Gastrocnemius medialis (tissue), 4 donors: ENCODE measurements at regions not wholly inside any gene's neighbourhood (a gene's known extent, or its start where the extent isn't known, plus 50 kb on each side); places are given as distances from the start of the nearest gene placed in this dataset.
"Not testable (repeated sequence)": the region's sequence is repeated elsewhere in the genome, so short reads cannot be mapped to it uniquely, and the experiment has no call there.

Experiments used
- ATAC-seq, 2 donors: fragments of 150-250 bp; one replicate each; pipeline ENCODE4 v1.9.1; 2016
- DNase-seq, 2 donors: peaks; one replicate each; pipeline ENCODE4 v3.0.0-alpha.2; 2019
- H3K27ac ChIP-seq, 4 donors: fragments of 200-600 bp; sonication (generic); 1 replicate in 1 of 4; 2 replicates in 3 of 4; pipeline ENCODE4 v1.5.1; 2016 to 2018; ENCODE audit warnings: mild to moderate bottlenecking in 2 of 4, moderate library complexity in 1 of 4
- H3K27me3 ChIP-seq, 3 donors: fragments of 200-600 bp; sonication (generic) in 2 of 3; 1 replicate in 1 of 3; 2 replicates in 2 of 3; pipeline versions ENCODE4 v1.5.1 to v1.6.0; 2016 to 2019; ENCODE audit warnings: mild to moderate bottlenecking in 1 of 3, moderate library complexity in 1 of 3
- H3K36me3 ChIP-seq, 2 donors: fragments of 200-600 bp; sonication (generic) in 1 of 2; one replicate each; pipeline ENCODE4 v1.5.1; 2017 to 2018
- H3K4me1 ChIP-seq, 2 donors: fragments of 200-600 bp; sonication (generic) in 1 of 2; one replicate each; pipeline ENCODE4 v1.5.1; 2016 to 2017; ENCODE audit warnings: mild to moderate bottlenecking in 2 of 2
- H3K4me3 ChIP-seq, 4 donors: fragments of 200-600 bp; sonication (generic) in 3 of 4; 1 replicate in 1 of 4; 2 replicates in 3 of 4; pipeline ENCODE4 v1.5.1; 2016 to 2019; ENCODE audit warnings: mild to moderate bottlenecking in 2 of 4
- H3K9me3 ChIP-seq, 3 donors: fragments of 200-600 bp; sonication (generic) in 2 of 3; 1 replicate in 1 of 3; 2 replicates in 2 of 3; pipeline ENCODE4 v1.5.1; 2016 to 2019
- POLR2A ChIP-seq, 2 donors: fragments of 450-650 bp; IDR thresholded peaks; one replicate each; pipeline ENCODE4 v1.6.1; 2017; ENCODE audit warnings: antibody characterized with exemption in 2 of 2, mild to moderate bottlenecking in 2 of 2, moderate library complexity in 2 of 2
- in situ Hi-C, 4 donors: fragments of 200-750 bp; cut with MboI; loops; one replicate each; pipeline versions ENCODE4 v1.15.0 to v1.8.0; 2017; ENCODE audit warnings: low sequenced_read_pairs in 4 of 4
- intact Hi-C: fragments of 100-400 bp; cut with DNase I; formaldehyde crosslinking; loops from one replicate; pipeline ENCODE4 v1.15.1; 2023; ENCODE audit warnings: low total_unique reads
- TF ChIP-seq, protein P1 (sequence below), 5 experiments: fragments of 450-650 bp in 3 of 5; fragments of 200-600 bp in 2 of 5; sonication (generic) in 2 of 5; IDR thresholded peaks in 4 of 5; conservative IDR thresholded peaks in 1 of 5; 1 replicate in 4 of 5; 2 replicates in 1 of 5; pipeline ENCODE4 v1.5.1; 2016 to 2019; ENCODE audit warnings: antibody characterized with exemption in 5 of 5, mild to moderate bottlenecking in 3 of 5, moderate library complexity in 3 of 5

DNA sequence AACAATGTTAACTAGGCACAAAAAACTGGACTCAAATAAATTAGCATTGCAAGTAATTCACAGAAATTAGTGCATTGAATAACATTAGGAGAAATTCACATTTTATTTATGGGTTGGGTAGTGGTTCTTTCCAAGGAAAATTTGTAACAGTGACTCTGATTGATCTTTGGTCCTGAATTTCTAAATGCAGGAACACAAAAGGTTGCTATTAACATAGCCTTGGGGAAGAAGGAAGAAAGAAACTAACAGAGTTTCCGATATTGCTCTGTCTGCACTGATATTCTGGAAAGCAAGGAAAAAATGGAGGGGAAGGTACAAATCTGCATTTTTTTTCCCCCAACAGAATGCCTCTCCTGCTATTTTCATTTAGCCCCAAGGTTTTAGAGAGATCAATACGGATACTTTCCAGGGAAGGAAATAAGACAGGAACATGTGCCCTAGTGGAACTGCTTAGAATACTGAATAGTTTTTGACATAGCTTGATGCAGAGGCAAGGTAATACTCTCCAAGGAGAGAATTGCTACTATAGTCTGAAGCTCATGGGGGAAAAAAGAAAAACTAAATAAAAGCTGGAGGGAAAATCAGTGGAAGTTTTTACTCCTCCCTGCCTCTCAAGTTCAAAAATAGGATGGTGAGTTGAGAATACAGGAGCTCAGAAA, 490.1 kb downstream of the RAPGEF2 start:
- TF ChIP-seq, protein P1, sequence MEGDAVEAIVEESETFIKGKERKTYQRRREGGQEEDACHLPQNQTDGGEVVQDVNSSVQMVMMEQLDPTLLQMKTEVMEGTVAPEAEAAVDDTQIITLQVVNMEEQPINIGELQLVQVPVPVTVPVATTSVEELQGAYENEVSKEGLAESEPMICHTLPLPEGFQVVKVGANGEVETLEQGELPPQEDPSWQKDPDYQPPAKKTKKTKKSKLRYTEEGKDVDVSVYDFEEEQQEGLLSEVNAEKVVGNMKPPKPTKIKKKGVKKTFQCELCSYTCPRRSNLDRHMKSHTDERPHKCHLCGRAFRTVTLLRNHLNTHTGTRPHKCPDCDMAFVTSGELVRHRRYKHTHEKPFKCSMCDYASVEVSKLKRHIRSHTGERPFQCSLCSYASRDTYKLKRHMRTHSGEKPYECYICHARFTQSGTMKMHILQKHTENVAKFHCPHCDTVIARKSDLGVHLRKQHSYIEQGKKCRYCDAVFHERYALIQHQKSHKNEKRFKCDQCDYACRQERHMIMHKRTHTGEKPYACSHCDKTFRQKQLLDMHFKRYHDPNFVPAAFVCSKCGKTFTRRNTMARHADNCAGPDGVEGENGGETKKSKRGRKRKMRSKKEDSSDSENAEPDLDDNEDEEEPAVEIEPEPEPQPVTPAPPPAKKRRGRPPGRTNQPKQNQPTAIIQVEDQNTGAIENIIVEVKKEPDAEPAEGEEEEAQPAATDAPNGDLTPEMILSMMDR (IDR thresholded peaks at IDR 0.05 in 4 of 5, conservative IDR thresholded peaks at IDR 0.05 in 1 of 5): no peak
- no peak for TF ChIP-seq POLR2A (IDR thresholded peaks at IDR 0.05)
- no peaks in the 10 kb centered on the region for H3K36me3 ChIP-seq
- DNase-seq (no peak), ATAC-seq (no peak)
- in situ Hi-C loops: no loop called here
- intact Hi-C loops: no loop called here
- no peak overlapping the region for H3K27ac ChIP-seq
- no peak overlapping the region for H3K4me3 ChIP-seq
- H3K4me1 ChIP-seq: no peaks in the 10 kb centered on the region
- no peaks in the 10 kb centered on the region for H3K27me3 ChIP-seq
- H3K9me3 ChIP-seq: no peaks in the 10 kb centered on the region

DNA sequence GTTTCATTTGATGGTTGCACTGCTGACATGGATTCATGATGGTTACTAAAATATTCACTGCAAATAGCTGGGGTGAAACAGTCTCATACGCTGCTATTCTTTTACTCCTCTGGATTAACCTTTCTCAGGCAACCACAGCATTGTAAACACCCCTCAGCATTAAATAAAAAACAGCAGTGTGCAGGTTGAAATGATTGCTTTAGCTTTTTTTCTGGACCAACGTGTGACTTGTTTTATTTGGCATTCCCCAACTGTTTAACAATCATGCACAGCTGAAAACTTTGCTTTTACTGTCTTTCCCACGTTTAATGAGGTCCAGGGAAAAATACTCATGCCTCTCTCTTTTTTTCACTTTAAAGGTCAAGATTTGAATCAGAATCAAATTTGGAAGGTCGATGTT, 490.8 kb downstream of the RAPGEF2 start:
- Histone ChIP-seq H3K27me3 (no peaks in the 10 kb centered on the region), H3K36me3 (no peaks in the 10 kb centered on the region), H3K9me3 (no peaks in the 10 kb centered on the region), H3K4me3 (no peak overlapping the region), H3K27ac (no peak overlapping the region), H3K4me1 (no peaks in the 10 kb centered on the region)
- in situ Hi-C loops: no loop called here
- no peak for TF ChIP-seq POLR2A (IDR thresholded peaks at IDR 0.05)
- TF ChIP-seq, protein P1 (IDR thresholded peaks at IDR 0.05 in 4 of 5, conservative IDR thresholded peaks at IDR 0.05 in 1 of 5): no peak
- DNase-seq (no peak), ATAC-seq (no peak)
- intact Hi-C loops: no loop called here

DNA sequence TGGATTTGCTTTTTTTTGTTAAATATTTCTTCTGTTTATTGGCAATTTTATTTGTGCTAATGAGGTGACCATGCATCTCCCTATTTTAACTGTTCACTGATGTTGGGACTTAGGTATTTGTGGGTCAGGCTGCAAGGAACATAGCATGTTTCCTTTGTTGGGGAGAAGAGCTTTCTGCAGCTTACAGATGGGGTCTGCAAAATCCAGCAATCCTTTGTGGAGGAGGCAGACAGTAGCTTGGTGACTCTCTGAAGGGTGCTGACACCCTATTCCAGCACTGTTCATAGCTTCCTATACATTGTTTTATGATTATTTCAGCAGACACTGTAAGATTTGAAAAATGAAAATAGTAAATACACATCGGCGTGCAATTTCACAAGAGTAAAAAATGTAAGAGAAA, 491.7 kb downstream of the RAPGEF2 start:
- Histone ChIP-seq H3K27me3 (no peaks in the 10 kb centered on the region), H3K36me3 (no peaks in the 10 kb centered on the region), H3K4me3 (no peak overlapping the region), H3K9me3 (no peaks in the 10 kb centered on the region), H3K27ac (no peak overlapping the region), H3K4me1 (no peaks in the 10 kb centered on the region)
- TF ChIP-seq, protein P1 (IDR thresholded peaks at IDR 0.05 in 4 of 5, conservative IDR thresholded peaks at IDR 0.05 in 1 of 5): no peak
- TF ChIP-seq POLR2A (IDR thresholded peaks at IDR 0.05): no peak
- in situ Hi-C loops (no loop called here), intact Hi-C loops (no loop called here)
- no peak for ATAC-seq
- no peak for DNase-seq

DNA sequence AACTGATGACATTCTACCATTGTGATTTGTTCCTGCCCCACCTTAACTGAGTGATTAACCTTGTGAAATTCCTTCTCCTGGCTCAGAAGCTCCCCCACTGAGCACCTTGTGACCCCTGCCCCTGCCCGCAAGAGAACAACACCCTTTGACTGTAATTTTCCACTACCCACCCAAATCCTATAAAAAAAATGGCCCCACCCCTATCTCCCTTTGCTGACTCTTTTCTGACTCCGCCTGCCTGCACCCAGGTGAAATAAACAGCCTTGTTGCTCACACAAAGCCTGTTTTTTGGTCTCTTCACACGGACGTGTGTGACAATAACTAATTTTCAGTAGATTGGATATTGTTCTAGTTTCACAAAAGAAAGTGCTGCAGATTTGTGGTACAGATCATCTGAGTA, 492.2 kb downstream of the RAPGEF2 start:
- intact Hi-C loops, H3K27ac ChIP-seq, in situ Hi-C loops, DNase-seq, H3K4me3 ChIP-seq, H3K27me3 ChIP-seq, H3K4me1 ChIP-seq, H3K9me3 ChIP-seq, H3K36me3 ChIP-seq, ATAC-seq: not testable (repeated sequence)

DNA sequence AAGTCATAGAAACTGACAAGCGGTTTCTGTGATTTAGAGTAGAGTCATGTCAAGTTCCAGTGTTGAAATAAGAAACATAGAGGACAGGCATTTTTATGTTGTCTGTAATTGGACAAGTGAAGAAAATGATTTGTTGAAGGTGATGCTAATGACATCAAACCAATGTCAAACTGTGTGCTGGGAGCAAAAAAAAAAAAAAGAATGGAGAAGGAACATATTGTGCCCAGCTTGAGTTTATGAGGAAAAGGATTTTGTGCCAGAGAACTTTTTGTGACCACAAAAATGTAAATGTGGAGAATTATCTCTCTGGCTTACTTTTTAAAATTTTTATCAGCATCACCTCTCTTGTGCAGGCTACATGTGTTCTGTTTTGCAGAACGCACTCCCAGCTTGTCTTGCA, 495.7 kb downstream of the RAPGEF2 start:
- DNase-seq (no peak), ATAC-seq (no peak)
- H3K36me3 ChIP-seq: no peaks in the 10 kb centered on the region
- no peaks in the 10 kb centered on the region for H3K9me3 ChIP-seq
- no peaks in the 10 kb centered on the region for H3K27me3 ChIP-seq
- H3K27ac ChIP-seq: no peak overlapping the region
- in situ Hi-C loops (no loop called here), intact Hi-C loops (no loop called here)
- H3K4me1 ChIP-seq: no peaks in the 10 kb centered on the region
- H3K4me3 ChIP-seq: no peak overlapping the region
- TF ChIP-seq, protein P1 (IDR thresholded peaks at IDR 0.05 in 4 of 5, conservative IDR thresholded peaks at IDR 0.05 in 1 of 5): no peak
- TF ChIP-seq POLR2A (IDR thresholded peaks at IDR 0.05): no peak
